ENCODE measurements at regions not wholly inside any gene's neighbourhood (a gene's known extent, or its start where the extent isn't known, plus 50 kb on each side); places are given as distances from the start of the nearest gene placed in this dataset.
"Not testable (repeated sequence)": the region's sequence is repeated elsewhere in the genome, so short reads cannot be mapped to it uniquely, and the experiment has no call there.

DNA sequence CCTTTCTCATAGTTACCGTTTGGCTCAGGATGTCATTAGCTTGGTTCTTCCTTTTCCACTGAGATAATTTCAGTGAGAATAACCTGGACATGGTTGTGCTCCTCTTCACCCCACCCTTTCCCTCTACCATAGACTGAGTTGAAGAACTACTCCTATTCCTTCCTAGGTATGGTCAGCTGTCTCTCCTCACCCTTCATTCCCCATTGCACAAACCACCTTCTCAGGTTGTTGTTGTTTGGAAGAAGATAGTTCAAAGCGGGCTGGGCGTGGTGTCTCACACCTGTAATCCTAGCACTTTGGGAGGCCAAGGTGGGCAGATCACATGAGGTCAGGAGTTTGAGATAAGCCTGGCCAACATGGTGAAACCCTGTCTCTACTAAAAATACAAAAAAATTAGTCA is 168.0 kb upstream of the TBL1XR1 start:
- TF ChIP-seq, protein P1, sequence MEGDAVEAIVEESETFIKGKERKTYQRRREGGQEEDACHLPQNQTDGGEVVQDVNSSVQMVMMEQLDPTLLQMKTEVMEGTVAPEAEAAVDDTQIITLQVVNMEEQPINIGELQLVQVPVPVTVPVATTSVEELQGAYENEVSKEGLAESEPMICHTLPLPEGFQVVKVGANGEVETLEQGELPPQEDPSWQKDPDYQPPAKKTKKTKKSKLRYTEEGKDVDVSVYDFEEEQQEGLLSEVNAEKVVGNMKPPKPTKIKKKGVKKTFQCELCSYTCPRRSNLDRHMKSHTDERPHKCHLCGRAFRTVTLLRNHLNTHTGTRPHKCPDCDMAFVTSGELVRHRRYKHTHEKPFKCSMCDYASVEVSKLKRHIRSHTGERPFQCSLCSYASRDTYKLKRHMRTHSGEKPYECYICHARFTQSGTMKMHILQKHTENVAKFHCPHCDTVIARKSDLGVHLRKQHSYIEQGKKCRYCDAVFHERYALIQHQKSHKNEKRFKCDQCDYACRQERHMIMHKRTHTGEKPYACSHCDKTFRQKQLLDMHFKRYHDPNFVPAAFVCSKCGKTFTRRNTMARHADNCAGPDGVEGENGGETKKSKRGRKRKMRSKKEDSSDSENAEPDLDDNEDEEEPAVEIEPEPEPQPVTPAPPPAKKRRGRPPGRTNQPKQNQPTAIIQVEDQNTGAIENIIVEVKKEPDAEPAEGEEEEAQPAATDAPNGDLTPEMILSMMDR (conservative IDR thresholded peaks at IDR 0.05): not testable (repeated sequence)
- TF ChIP-seq ZFX (IDR thresholded peaks at IDR 0.05): not testable (repeated sequence)

Measured in C4-2B (cell line).